HG02759 (cell line): ENCODE measurements at regions not wholly inside any gene's neighbourhood (a gene's known extent, or its start where the extent isn't known, plus 50 kb on each side); places are given as distances from the start of the nearest gene placed in this dataset.

Experiments used
- ATAC-seq: cut with Tn5 transposase; IDR thresholded peaks from one replicate; pipeline ENCODE4 v1.9.1; 2021; ENCODE audit warnings: mild to moderate bottlenecking, moderate library complexity; ENCODE audit not compliant: unreplicated experiment

DNA sequence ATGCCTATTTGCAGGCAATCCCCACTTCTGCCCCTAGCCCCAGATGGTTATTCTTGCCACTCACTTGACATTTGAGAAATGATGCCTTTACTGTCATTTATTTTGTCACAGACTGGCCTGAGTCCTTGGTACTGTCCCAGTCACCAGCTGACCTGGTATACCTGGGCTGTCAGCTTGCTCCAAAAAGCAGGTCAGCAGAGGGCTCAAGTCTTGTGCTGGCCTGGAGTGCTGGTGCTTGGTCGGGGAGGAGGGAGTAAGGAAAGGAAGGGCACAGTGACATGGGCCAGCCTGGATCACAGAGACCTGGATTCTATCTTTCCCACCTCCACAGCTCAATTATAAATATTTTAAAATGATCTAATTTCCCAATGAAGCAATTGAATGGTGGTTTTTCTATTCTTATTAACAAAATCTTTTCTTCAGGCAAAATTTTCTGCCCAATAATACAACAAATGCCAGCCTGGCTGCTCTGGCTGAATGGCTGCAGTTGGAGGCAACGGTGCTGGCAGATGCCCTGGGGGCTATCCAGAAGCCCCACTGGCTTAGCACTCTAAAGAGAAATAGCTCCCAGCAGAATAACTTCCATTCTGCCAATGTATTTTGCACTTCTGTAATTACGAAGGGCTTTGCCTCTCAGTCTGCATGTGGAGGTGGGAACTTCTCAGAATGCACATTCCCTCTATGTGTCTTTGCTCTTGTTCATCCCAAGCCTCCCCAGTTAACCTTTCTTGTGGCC lies 160.6 kb downstream of the GADD45G start:
- no peak for ATAC-seq

DNA sequence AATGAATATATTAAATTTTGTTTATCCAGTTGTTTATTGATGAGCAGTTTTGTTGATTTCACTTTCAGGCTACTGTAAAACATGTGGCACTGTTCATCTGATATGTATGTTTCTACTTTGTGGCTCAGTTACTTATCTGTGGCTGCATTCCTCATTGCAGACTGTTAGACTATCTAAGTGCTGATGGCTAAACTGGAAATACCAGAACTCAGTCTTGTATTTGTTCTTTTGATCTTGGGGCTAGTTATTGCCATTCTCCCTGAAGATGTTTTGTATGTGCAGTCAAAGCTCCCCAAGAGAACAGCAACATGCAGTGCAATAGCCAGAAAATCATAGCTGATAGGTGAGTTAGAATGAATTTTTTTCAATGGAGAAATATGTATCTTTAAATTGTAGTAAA lies 162.2 kb downstream of the GADD45G start:
- ATAC-seq: no peak

DNA sequence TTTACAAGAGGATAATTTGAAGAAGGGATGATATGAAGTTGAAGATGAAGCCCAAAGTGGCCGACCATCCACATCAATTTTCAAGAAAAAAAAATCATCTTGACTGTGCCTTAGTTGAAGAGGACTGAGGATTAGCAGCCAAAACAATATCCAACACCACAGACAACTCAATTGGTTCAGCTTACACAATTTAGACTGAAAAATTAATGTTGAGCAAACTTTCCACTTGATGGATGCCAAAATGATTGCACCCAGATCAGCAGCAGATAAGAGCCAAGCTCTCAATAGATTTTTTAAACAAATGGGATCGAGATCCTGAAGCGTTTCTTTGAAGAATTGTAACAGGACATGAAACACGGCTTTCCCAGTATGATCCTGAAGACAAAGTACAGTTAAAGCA lies 163.2 kb downstream of the GADD45G start:
- ATAC-seq: no peak

DNA sequence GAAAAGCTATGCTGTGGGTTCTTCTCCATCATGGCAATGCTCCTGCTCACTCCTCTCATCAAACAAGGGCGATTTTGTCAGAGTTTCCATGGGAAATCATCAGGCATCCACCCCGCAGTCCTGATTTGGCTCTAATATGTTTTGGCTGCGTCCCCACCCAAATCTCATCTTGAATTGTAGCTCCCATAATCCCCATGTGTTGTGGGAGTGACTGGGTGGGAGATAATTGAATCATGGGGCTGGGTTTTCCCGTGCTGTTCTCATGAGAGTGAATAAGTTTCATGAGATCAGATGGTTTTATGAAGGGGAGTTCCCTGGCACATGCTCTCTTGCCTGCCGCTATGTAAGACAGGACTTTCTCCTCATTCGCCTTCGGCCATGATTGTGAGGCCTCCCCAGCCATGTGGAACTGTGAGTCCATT lies 163.8 kb downstream of the GADD45G start:
- no peak for ATAC-seq

DNA sequence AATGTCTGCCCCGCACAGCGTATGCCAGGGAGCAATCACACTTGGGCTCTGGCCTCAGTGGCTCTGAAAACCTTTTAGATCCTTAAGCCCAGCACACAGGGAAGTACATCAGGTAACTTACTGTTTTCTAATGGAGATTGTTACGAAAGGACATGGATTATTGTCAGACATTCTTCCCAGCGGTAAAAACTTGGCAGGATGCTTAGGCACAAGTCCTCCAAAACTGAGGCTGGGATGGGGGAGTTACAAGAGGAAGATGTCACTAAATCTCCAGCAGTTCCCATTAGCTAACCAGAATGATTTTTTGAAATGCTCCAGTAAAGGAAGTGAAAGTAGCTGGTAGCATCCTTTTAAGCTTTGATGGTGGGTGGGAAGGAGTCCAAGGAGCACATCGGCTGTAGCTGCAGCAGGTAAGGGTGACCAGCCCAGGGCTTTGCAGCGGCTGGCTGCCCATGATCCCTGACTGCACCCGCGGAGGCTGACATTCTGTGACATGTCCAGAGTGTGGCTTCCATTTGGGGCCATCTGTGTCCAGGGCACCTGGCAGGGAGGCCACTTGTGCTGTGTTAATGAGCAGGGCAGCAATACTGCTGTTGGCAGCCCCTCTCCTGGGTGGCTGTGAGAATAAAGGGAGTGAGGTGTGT lies 165.8 kb downstream of the GADD45G start:
- ATAC-seq: no peak

DNA sequence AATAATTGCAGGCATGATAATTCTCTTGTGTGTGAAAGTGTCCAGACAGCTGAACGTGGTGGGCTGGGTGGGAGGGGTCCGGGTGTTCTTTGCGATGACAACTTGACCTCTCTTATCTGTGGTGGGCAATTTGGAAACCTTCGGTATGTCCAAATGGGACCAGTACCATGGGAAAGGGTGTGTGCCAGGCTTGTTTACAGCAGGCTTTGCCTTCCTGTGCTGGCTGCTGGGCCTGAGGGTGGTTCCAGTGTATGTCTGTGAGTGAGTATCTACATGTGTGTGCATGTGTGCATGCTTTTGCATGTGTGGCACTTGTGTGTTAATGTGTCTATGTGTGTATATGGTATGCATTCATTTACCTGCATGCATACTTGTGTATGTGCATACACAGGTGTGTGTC lies 166.4 kb downstream of the GADD45G start:
- no peak for ATAC-seq

DNA sequence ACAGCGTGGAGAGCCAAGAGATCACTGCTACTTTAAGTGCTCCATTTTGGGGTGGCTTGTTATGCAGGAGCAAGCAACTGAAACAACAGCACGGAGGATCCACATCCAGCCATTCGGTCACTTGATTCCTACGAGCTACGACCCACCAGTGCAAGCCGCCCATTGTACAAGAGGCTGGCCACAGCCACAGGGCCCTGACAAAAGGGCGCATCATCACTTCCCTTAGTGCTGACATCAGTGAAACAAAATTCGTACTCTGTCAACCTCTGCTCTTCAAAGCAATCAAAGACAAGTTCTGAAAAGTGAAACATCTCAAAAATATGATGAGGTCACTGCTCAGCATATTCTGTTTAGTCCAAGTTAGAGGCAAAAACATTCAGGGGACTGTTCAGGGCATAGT lies 168.4 kb downstream of the GADD45G start:
- ATAC-seq: no peak

DNA sequence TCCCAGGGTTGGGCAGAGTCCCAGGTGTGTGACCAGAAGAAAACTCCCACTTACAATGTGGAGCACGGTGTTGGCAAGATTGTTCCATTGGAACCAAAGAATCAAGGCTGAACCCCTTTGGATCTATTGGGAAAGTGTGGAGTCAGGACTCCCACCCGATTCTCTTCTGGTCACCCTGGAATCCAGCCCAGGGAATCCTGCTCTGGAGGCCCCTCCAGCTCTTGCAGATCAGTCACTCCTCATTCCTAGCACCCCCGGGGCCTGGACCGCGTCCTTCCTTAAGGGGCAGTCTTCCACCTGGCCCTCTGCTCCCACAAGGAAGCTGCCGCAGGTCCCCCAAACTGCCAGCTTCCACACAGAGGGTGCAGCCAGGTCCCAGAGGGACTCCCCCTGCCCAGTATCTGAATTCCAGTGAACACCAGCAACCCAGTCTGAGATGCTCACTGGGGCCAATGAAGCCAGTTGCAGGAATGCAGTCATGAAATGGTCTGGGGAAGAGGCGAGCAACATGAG lies 170.1 kb downstream of the GADD45G start:
- no peak for ATAC-seq

DNA sequence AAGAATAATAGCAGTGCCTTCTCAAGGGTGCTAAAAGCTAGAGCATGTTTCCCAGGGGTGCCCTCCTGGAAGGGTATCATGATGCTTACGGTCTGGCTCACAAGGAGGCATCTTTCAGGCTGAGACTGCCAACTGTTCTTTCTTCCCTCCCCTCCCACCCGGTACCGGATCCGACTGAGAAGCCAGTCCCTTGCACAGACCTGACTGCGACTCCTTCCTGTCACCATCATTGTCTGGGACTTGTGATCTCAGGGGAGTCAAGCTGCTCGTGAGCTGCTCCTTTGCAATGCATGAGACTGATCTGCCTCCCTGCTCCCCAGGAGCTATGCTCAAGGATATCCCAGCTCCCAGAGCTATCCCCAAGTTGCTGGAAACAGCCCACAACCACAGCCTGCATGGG lies 170.8 kb downstream of the GADD45G start:
- no peak for ATAC-seq

DNA sequence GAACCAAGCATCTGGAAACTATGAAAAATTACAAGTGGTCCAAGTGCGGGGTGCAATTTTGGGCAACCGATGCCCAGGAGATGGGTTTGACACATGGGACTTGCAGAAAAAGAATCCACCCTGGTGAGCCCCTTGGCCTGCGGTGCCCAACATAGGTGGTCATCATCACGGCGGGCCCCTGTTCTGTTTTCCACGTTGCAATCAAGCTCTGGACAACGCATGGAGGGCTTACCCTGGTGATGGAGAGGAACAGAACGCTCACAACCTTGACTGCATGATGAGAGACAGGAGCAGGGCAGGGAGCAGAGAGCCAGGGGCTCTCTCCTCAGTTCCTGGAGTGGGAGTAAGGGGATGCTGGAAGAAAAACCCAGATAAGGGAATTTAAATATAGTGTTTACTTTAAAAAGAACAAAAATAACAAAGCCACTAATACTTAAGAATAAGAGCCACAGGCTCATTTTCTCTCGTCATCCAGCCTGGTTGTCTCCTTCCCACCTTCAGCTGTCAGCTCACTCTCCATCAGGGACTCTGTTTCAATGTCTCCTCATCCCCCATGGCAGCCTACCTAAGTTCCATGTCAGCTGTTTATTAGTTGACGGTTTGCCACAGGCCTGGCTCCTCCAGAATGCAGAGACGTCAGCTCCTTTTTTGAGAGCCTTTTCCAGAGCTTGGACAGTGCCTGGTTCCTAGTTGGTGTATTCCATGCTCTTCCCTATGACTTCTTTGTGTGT lies 172.1 kb downstream of the GADD45G start:
- ATAC-seq: no peak

DNA sequence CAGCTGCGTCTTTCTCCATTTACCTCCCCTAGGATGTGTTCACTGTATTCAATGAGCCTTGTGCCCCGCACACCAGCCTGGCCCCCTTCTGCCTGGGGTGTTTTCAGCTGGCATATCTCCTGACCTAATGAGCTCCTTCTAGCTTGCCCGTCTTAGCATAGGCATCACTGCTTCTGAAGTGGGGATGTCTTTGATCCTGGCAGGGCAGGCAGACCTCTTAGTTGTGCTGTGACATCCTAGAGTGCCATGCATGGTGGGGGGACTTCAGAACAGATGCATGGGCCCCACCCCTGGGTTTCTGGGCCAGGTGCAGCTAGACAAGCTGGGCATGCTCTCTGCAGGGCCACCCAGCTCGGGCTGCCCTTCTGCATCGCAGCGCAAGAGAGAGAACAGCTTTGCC lies 172.7 kb downstream of the GADD45G start:
- no peak for ATAC-seq

DNA sequence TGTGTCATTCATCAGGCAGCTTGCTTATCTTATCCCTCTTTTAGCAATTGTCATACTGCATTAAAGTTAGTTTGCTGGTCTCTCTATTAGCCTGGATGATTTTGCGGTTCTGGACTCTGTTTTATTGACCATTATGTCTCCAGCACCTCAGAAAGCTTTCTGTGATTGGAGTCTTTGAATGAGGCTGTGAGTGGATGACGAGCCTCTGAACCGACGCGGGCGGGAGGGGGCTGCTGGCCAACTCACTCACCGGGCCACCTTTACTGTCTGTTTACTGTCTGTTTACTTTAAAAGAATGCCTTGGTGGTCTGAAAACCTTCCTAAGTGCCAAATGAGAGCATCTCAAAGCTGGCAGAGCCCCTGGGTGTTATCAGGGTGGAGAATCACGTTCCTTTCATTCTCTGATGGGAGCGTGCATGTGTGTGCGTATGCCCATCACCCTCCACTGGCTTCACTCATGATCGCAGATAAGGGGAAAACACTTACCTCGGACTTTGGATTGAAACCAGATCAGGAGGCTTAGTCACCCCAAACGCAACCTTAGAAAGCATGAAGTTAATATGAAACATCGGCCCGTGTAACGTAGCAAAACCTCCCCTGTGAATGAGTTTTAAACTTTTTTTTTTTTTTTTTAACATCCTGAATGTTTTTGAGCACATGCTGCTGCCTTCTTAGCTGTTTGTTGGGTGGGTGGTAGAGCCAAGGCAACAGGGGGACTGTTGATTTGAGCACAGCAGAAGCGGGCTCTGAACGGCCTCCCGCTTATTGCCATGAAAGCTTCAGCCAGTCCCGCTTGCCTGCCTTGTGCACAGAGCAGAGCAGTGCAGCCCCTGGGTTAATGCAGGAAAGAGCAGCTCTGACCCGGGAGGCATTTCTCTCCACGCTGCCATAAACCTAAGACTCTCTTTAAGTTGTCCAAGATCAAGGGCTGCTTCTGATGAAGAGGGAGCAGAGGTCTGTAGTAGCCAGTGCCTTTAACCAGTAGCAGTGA lies 173.6 kb downstream of the GADD45G start:
- ATAC-seq: no peak

DNA sequence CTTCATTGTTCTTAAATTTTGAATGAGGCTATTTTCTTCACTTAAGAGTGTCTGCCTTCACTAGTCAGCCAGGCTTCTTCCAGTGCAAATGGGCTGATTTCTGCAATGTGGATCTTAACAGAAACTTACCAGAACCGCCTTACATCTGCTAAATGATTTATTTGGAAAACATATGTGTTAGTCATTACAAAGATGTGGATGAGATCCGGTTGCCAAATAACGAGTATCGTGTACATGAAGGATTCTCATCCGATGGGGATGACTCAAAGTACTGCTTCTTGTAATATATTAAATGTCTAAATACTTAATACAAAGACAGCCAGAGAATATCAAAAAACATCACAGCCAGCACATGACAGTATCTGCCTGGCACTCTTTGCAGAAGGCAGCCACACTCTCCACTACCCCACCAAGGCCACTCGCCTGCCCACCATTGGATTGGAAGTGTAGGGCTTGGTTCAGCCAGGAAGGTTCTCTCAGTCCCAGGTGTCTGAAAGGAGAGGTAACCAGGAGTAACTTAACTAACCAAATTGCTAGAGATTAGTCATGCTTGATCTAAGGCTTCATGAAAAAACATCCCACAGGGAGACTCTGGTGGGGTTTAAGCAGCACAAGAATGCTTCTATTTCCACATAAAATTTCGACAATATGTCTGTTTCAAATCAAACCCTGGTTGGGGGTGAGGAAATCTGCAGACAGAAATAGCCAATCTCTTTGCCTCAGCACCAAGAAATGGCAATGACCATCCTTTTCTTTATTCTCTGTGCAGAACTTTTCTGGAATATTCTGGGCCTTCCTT lies 174.8 kb downstream of the GADD45G start:
- no peak for ATAC-seq

DNA sequence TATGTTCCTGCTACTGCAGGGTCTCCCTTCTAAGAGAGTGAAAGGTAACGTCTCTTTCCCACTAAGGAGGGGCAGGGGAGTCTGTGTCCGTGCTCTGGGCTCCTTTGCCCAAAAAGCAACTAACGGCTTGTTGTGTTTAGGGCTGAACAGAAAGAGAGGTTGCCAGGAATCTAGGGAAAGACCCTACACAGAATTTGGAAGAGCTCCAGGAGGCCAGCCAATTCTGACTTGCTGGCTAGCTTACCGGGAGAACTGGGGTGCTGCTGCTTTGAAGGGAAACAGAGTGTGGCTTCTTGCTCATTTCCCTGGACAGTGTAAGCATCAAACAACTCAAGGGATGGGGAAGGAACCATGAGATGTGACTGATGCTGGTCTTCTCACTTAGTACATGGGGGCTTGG lies 176.1 kb downstream of the GADD45G start:
- no peak for ATAC-seq

DNA sequence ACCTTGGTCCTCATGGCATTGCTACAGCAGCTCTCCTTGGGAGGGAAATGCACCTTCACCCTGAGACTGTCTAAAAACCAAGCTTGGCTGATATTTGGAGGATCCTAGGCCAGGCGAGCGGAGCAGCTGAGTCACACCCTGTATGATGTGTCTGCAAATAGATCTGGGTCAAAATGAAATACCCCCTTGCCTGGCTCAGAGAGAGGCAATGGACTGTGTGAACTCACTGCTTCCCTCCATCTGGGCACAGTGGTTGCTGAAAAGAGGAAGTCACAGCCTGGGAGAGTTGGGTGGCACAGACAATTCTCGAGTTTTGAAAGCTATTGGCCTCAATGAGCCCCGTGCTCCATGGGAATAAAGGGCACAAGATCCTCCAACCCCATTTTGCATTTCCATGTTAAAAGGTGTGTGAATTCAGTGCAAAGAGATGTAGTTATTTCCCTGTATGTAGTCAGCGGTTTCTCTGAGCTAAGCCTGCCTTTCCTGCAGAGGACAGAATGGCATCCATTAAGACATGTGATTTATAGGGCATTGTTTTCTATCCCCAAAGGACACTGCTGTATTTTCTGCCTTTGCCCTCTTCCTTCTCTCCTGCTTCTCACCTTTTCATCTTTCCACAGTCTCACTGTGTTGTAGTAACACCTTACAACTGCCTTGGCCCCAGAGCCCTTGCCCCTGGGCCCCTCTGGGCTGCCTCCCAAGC lies 177.2 kb downstream of the GADD45G start:
- ATAC-seq: peak; percentile 85

DNA sequence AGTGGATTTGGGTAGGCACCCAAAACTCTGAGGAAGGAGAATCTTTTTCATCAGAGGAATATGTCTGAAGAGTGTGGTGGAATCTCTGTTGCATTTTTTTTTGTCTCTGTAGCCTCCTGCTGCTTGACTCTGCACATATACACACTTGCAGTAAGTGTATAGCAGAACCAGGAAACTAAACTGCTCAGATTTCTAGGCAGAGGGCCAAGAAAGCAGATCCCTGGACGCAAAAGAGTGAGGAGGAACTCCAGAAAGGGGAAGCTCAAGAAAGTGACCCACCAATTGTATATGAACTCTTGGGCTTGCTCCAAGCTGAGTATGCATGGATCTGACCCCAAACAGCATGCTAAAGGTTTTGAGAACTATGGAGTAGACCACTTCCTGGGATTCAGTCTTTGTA lies 181.8 kb downstream of the GADD45G start:
- ATAC-seq: no peak

DNA sequence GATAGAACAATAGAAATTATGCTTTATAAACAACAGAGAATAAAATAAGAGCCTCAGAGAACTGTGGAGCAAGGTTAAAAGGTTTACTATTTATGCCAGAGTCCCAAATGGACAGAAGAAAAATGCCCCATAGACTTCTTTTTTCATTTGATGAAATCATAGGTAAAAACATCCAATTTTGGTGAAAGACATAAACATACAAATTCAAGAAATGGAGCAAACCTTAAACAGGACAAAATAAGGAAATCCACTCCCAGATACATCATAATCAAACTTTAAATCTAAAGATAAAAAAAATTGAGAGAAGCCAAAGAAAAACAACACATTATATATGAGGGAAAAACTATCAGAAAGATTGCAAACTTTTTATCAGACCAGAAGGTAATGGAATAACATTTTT lies 182.8 kb downstream of the GADD45G start:
- no peak for ATAC-seq

DNA sequence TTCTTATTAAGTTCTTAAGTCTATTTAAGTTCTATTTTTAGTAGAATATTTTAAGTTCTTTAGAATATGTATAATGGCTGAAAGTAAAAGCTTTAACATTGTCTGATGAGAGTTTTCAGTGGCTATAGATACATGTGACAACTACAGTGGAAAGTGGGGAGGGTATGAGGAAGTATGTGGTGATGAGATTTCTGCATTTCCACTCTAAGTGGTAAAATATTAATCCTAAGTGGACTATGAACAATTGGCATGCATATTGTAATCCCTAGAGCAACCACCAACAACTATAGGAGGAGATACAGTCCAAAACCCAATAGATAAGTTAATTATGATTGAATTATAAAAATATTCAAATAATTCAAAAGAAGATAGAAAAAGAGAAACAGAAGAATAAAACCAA lies 183.6 kb downstream of the GADD45G start:
- no peak for ATAC-seq

DNA sequence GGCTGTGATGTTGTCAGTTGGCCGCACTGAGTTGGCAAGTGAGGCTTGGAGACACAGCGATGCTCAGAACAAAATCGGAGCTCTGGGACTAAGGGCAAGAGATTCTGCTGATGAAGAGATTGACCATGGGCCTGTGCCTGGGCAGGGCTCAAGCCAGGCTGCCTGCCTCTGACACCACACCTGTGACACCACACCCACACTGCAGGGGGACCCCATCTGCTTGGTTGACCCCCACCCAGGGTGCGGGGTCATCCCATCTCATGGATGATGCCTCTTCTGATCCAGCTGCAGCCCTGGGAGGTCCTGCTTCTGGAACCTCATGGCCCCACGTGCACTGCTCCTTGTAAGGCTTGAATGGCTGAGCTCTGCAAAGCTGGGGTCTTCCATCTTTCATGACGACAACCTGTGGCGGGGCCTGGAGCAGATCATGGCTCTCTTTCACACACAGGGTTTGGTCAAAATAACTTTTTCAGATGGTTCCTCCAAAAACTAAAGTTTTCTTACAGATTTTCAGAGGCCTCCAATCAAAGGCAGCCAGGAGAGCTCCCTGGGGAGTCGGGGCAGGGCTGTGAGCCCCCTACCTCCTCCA lies 185.2 kb downstream of the GADD45G start:
- ATAC-seq: no peak
